Kidney (tissue), 13 donors: ENCODE measurements at regions not wholly inside any gene's neighbourhood (a gene's known extent, or its start where the extent isn't known, plus 50 kb on each side); places are given as distances from the start of the nearest gene placed in this dataset.
A peak's percentile ranks its signal among the peaks of the same experiment; 100 is the strongest.

Experiments used
- DNase-seq, 5 donors: peaks; one replicate each; pipeline ENCODE4 v3.0.0-alpha.2; 2013 to 2020
- FAIRE-seq: peaks from 2 replicates; lab custom pipeline; 2012; peaks lifted over from hg19 to GRCh38; lab: Jason Lieb, UNC
- H3K27ac ChIP-seq, 2 donors: one replicate each; pipeline ENCODE4 v1.7.0; 2013; ENCODE audit warnings: low read depth in 2 of 2, low read length in 2 of 2, inconsistent platforms in 1 of 2
- H3K27me3 ChIP-seq: one replicate; pipeline ENCODE4 v1.7.1; 2013; ENCODE audit warnings: low read length, inconsistent platforms; ENCODE audit not compliant: control insufficient read depth, insufficient read depth
- H3K36me3 ChIP-seq, 3 donors: one replicate each; pipeline versions ENCODE4 v1.7.0 to v1.7.1; 2013; ENCODE audit warnings: low read length in 3 of 3, control low read depth in 1 of 3, inconsistent platforms in 1 of 3; ENCODE audit not compliant: insufficient read depth in 3 of 3, control insufficient read depth in 2 of 3
- H3K4me1 ChIP-seq, 3 donors: one replicate each; pipeline versions ENCODE4 v1.7.0 to v1.7.1; 2013; ENCODE audit warnings: low read length in 3 of 3, inconsistent platforms in 1 of 3, low read depth in 1 of 3; ENCODE audit not compliant: control insufficient read depth in 2 of 3, insufficient read depth in 2 of 3
- H3K4me3 ChIP-seq, 3 donors: one replicate each; pipeline versions ENCODE4 v1.7.0 to v1.8.1; 2013; ENCODE audit warnings: low read length in 3 of 3, control low read depth in 1 of 3, inconsistent platforms in 1 of 3
- H3K9ac ChIP-seq, 3 donors: one replicate each; pipeline versions ENCODE4 v1.7.0 to v1.7.1; 2013; ENCODE audit warnings: low read length in 3 of 3, control low read depth in 1 of 3, inconsistent platforms in 1 of 3
- H3K9me3 ChIP-seq, 3 donors: one replicate each; pipeline versions ENCODE4 v1.7.0 to v1.7.1; 2013; ENCODE audit warnings: low read length in 3 of 3, control low read depth in 1 of 3, inconsistent platforms in 1 of 3; ENCODE audit not compliant: control insufficient read depth in 2 of 3, insufficient read depth in 1 of 3
- intact Hi-C: fragments of 100-400 bp; cut with DNase I; formaldehyde crosslinking; loops from one replicate; pipeline ENCODE4 v1.11.1; 2022
- TF ChIP-seq, protein P1 (sequence below): IDR thresholded peaks from 3 replicates; pipeline ENCODE4 v1.5.1; 2012; ENCODE audit warnings: mild to moderate bottlenecking, moderate library complexity, borderline replicate concordance; ENCODE audit not compliant: insufficient read depth; ENCODE audit errors: extremely low read depth
- donor health status: control.
- donor health status: control.
- donor health status: control.
- donor health status: control.
- donor health status: control.
- donor health status: DM: yes; HTN: yes; CAD: no.
- donor health status: Normal renal cell carcinoma (clear cell type).

DNA sequence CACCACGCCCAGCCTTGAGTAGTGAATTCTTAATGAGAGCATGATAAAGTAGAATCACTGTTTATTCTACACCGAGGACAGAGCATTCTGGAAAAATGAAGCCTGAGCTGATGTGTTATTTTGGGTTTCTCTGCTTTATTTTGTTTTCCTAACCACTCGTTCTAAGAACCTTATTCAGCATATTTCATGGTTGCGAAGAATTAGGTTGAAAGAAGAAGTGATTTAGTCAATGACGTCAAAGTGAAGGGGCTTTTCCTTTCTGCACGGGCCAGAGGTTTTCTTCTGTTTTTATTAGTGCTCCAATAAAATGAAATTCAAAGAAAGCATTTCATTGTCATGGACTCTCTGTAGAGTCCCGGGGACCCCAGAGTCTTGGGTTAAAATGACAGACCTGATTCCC, 178.5 kb downstream of the MAF start:
- no peaks in the 10 kb centered on the region for H3K9me3 ChIP-seq
- peaks cover 0 to 2% (median 0%) of the 10 kb centered on the region in 3 donors for H3K4me1 ChIP-seq
- FAIRE-seq (no peak), DNase-seq (no peak)
- intact Hi-C loops: no loop called here
- no peak overlapping the region for H3K9ac ChIP-seq
- TF ChIP-seq, protein P1, sequence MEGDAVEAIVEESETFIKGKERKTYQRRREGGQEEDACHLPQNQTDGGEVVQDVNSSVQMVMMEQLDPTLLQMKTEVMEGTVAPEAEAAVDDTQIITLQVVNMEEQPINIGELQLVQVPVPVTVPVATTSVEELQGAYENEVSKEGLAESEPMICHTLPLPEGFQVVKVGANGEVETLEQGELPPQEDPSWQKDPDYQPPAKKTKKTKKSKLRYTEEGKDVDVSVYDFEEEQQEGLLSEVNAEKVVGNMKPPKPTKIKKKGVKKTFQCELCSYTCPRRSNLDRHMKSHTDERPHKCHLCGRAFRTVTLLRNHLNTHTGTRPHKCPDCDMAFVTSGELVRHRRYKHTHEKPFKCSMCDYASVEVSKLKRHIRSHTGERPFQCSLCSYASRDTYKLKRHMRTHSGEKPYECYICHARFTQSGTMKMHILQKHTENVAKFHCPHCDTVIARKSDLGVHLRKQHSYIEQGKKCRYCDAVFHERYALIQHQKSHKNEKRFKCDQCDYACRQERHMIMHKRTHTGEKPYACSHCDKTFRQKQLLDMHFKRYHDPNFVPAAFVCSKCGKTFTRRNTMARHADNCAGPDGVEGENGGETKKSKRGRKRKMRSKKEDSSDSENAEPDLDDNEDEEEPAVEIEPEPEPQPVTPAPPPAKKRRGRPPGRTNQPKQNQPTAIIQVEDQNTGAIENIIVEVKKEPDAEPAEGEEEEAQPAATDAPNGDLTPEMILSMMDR: no peak
- no peaks in the 10 kb centered on the region for H3K36me3 ChIP-seq
- no peaks in the 10 kb centered on the region for H3K27me3 ChIP-seq
- no peak overlapping the region for H3K27ac ChIP-seq
- no peak overlapping the region for H3K4me3 ChIP-seq

DNA sequence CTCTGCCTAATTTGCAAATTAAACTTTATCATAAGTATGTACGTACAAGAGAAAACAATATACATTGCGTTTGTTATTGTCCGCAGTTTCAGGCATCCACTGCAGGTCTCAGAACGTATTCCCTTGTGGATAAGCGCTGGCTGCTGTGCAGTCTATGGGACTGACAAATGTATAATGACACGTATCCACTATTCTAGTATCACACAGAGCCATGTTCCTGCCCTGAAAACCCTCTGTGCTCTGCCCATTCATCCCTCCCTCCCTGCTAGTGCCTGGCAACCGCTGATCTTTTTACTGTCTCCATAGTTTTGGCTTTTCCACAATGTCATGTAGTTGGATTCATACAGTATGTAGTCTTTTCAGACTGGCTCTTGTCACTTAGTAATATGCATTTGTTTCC, 179.4 kb downstream of the MAF start:
- Histone ChIP-seq H3K27ac (no peak overlapping the region), H3K27me3 (no peaks in the 10 kb centered on the region), H3K4me1 (peaks cover 0 to 2% (median 0%) of the 10 kb centered on the region in 3 donors), H3K36me3 (no peaks in the 10 kb centered on the region), H3K4me3 (no peak overlapping the region), H3K9me3 (no peaks in the 10 kb centered on the region), H3K9ac (no peak overlapping the region)
- TF ChIP-seq, protein P1: no peak
- intact Hi-C loops: no loop called here
- FAIRE-seq: no peak
- DNase-seq: no peak

DNA sequence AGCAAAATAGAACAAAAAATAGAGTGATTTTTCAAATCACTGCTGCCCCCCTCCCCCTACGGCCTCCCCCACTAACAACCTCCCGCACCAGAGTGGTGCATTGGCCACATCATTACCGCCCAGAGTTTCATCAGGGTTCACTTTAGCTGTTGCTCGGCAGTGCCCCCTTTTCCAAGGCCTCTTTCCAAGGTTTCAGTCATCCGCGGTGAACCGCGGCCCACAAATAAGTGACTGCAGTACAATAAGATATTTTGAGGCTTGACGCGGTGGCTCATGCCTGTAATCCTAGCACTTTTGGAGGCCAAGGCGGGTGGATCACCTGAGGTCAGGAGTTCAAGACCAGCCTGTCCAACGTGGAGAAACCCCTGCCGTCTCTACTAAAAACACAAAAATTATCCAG, 180.0 kb downstream of the MAF start:
- no peak overlapping the region for H3K9ac ChIP-seq
- no peaks in the 10 kb centered on the region for H3K27me3 ChIP-seq
- H3K4me3 ChIP-seq: no peak overlapping the region
- FAIRE-seq: no peak
- H3K4me1 ChIP-seq: peaks cover 0 to 2% (median 0%) of the 10 kb centered on the region in 3 donors
- H3K27ac ChIP-seq: no peak overlapping the region
- intact Hi-C loops: no loop called here
- no peaks in the 10 kb centered on the region for H3K9me3 ChIP-seq
- peak in 1 of 5 donors; percentile 53 for DNase-seq
- H3K36me3 ChIP-seq: no peaks in the 10 kb centered on the region
- TF ChIP-seq, protein P1: no peak

DNA sequence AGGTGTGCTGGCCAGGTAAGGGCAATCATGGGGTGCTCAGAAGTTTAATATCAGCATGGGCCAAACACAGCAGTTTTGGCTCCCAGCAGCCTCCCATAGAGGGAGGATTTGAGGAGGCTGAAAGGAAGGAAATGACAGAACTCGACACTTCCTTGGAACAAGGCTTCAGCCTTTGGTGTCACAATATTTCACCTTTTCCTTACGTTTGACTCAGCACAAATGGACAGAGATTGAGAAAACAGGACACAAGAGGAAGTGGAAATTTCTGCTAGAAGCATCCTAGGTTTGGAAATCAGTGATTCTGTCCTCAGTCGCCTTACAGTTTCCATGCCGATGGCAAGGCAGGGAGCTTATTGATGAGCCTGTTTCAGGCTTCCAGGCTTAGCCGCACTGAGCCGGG, 181.4 kb downstream of the MAF start:
- no peaks in the 10 kb centered on the region for H3K9me3 ChIP-seq
- no peak for FAIRE-seq
- no peaks in the 10 kb centered on the region for H3K36me3 ChIP-seq
- no peak overlapping the region for H3K27ac ChIP-seq
- H3K27me3 ChIP-seq: no peaks in the 10 kb centered on the region
- H3K4me1 ChIP-seq: peaks cover 0 to 2% (median 0%) of the 10 kb centered on the region in 3 donors
- no peak overlapping the region for H3K9ac ChIP-seq
- H3K4me3 ChIP-seq: no peak overlapping the region
- intact Hi-C loops: no loop called here
- no peak for DNase-seq
- TF ChIP-seq, protein P1: no peak
